ENCODE measurements at regions not wholly inside any gene's neighbourhood (a gene's known extent, or its start where the extent isn't known, plus 50 kb on each side); places are given as distances from the start of the nearest gene placed in this dataset.

DNA sequence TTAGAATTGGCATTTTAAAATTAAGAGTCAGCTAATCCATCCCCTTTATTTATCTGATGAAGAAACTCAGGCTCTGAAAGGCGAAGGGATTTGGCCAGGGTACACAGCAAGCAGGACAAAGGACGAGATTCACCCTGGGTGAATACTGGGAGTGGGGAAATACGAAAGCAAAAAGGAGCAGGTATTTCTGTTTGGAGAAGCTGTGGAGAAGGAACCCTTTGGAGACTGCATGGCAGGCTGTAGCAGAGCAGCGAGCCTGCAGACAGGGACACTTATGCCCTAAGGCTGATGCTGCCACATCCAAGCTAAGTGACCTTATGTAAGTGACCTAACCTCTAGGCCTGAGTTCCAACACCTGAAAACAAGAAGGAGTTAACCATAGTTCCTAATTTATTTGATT, 207.2 kb upstream of the C1orf87 start:
- CTCF ChIA-PET, result interaction anchor here (1.1 to 2.8 kb wide), 9 partner anchors 9 to 1307 kb away, joined by 3 to 29 read pairs (median 7); no protein-coding TSS in a partner anchor
- TF ChIP-seq, protein P1, sequence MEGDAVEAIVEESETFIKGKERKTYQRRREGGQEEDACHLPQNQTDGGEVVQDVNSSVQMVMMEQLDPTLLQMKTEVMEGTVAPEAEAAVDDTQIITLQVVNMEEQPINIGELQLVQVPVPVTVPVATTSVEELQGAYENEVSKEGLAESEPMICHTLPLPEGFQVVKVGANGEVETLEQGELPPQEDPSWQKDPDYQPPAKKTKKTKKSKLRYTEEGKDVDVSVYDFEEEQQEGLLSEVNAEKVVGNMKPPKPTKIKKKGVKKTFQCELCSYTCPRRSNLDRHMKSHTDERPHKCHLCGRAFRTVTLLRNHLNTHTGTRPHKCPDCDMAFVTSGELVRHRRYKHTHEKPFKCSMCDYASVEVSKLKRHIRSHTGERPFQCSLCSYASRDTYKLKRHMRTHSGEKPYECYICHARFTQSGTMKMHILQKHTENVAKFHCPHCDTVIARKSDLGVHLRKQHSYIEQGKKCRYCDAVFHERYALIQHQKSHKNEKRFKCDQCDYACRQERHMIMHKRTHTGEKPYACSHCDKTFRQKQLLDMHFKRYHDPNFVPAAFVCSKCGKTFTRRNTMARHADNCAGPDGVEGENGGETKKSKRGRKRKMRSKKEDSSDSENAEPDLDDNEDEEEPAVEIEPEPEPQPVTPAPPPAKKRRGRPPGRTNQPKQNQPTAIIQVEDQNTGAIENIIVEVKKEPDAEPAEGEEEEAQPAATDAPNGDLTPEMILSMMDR (IDR thresholded peaks at IDR 0.05; ENCODE audit: control extremely low read depth, extremely low read depth, low read depth, missing control alignments), result no peak
- no peak for DNase-seq (ENCODE audit: extremely low spot score)
- POLR2A ChIA-PET, result no interaction called here

DNA sequence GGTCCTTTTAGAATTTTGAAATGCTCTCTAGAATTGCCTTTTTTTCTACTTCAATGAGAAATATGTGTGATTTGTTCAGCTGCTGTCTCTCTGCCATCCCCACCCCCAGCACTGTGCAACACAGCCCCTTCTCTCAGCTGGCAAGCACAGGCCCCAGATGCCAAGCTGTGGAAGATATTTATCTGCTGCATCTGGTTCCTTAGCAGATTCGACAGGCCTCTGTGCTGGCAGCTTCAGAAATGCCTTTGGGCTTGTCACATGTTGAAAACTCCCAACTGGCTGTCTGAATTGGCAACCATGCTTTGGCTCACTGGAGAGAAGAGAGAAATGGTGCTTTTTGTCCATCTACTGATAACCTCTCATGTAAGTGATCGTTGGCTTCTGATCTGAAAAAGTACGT, 206.7 kb upstream of the C1orf87 start:
- CTCF ChIA-PET, result interaction anchor here (0.9 to 2.8 kb wide), 5 partner anchors 9 to 1308 kb away, joined by 3 to 29 read pairs (median 5); no protein-coding TSS in a partner anchor
- POLR2A ChIA-PET, result no interaction called here
- DNase-seq (ENCODE audit: extremely low spot score), result no peak
- TF ChIP-seq, protein P1 (IDR thresholded peaks at IDR 0.05; ENCODE audit: control extremely low read depth, extremely low read depth, low read depth, missing control alignments), result no peak

DNA sequence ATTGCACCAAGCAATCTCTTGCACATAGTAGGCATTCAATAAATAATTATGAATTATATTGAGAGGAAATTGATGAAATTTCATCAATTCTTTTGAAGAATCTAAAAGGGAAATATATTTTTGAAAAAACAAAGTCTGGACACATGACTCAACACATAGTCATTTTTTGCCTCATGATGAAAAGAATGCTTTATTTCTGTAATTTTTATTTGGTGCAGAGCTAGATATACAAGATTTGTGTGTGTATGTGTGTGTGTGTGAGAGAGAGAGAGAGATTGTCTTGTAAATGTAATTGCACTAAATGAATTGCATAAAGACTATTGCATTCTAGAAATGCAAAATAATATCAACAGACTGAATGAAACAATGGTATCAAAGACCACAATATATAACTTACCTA, 206.2 kb upstream of the C1orf87 start:
- ChIA-PET CTCF (interaction anchor here (0.9 to 2.8 kb wide), 3 partner anchors 9 to 485 kb away, joined by 3 to 29 read pairs (median 11); no protein-coding TSS in a partner anchor), POLR2A (no interaction called here)
- DNase-seq (ENCODE audit: extremely low spot score), result no peak
- TF ChIP-seq, protein P1 (IDR thresholded peaks at IDR 0.05; ENCODE audit: control extremely low read depth, extremely low read depth, low read depth, missing control alignments), result no peak

DNA sequence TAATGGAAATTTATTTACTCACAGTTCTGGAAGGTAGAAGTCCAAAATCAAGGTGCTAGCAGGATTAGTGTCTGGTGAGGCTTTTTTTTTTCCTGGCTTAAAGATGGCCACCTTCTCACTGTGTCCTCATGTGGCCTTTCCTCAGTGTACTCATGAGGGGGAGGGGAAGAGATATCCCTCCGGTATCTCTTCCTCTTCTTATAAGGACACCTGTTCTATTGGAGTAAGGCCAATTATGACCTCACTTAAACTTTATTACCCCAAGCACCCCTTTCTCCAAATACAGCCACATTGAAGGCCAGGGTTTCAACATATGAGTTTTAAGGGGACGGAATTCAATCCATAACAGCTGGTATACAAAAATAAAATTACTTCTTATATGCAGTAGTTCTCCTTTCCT, 203.7 kb upstream of the C1orf87 start:
- CTCF ChIA-PET, result no interaction called here
- DNase-seq (ENCODE audit: extremely low spot score), result no peak
- TF ChIP-seq, protein P1 (IDR thresholded peaks at IDR 0.05; ENCODE audit: control extremely low read depth, extremely low read depth, low read depth, missing control alignments), result no peak
- POLR2A ChIA-PET, result no interaction called here

DNA sequence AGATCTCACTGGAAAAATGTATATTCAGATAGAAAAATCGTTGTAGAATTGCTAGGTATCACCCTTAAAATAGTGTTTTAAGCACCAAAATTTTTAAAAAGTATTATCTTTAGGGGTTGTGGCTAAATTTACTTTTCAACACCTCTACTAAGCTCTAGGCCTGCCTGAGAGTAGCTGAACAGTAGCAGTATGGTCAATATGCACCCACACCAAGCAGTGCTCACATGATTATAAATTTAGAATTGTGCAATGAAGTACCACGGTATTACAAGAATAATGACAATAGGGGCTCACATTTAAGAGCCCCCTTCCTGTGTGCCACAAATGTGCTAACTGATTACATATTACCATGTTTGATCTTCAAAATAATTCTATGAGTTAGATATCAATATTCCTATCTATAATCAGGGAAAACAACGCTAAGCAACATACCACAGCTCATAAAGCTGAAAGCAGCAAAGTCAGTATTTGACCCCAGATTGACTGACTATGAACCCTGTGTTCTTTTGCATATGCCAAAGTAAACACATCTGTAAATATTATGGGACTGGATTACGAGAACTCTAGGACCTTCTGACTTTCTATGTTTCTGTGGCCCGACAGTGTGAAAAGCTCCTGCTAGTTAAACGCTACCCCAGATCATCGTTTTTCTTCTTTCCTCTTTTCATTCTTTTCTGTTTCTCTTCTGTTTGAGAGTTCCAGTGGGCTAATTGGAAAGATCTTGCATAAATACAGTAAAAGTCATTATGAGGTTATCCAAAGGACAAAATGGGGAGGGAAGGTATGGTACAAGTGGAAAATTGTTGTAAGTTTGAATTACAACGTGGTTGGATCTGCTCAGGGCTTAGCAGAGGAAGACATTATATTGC, 201.1 kb upstream of the C1orf87 start:
- POLR2A ChIA-PET, result no interaction called here
- CTCF ChIA-PET, result interaction anchor here (0.9 kb wide), 1 partner anchor 298 kb away, joined by 4 read pairs; no protein-coding TSS in a partner anchor
- DNase-seq (ENCODE audit: extremely low spot score), result no peak
- TF ChIP-seq, protein P1 (IDR thresholded peaks at IDR 0.05; ENCODE audit: control extremely low read depth, extremely low read depth, low read depth, missing control alignments), result no peak

DNA sequence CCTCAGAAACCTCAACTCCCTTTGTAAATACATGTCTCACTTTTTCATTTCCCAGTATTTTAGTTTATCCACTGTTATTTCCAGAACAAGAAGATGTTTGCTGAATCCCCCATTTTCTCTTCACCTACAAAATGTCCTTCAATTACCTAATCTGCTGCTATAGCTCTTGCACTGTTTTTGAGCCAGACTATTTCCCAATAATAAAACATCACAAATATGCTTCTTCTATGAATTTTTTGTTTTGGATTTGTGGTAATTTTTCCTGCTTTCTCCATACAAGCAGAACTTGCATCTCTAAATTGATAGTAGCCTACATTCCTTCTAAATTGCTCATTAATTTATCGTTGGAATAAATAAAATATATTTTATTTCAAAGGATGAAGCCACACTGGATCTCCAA, 199.6 kb upstream of the C1orf87 start:
- CTCF ChIA-PET, result interaction anchor here (5.8 kb wide), 1 partner anchor 8 kb away, joined by 29 read pairs; no protein-coding TSS in a partner anchor

More for the DNA sequence above, 199.6 kb upstream of the C1orf87 start:
- POLR2A ChIA-PET, result no interaction called here
- TF ChIP-seq, protein P1 (IDR thresholded peaks at IDR 0.05; ENCODE audit: control extremely low read depth, extremely low read depth, low read depth, missing control alignments), result no peak
- no peak for DNase-seq (ENCODE audit: extremely low spot score)
